Hematopoietic multipotent progenitor cell (in vitro differentiated cells): ENCODE measurements at regions not wholly inside any gene's neighbourhood (a gene's known extent, or its start where the extent isn't known, plus 50 kb on each side); places are given as distances from the start of the nearest gene placed in this dataset.
"Not testable (repeated sequence)": the region's sequence is repeated elsewhere in the genome, so short reads cannot be mapped to it uniquely, and the experiment has no call there.

Source experiments
- DNase-seq, 3 donors: peaks; one replicate each; pipeline ENCODE4 v3.0.0-alpha.2; 2011 to 2015; ENCODE audit warnings: low read depth in 2 of 3, low spot score in 2 of 3

DNA sequence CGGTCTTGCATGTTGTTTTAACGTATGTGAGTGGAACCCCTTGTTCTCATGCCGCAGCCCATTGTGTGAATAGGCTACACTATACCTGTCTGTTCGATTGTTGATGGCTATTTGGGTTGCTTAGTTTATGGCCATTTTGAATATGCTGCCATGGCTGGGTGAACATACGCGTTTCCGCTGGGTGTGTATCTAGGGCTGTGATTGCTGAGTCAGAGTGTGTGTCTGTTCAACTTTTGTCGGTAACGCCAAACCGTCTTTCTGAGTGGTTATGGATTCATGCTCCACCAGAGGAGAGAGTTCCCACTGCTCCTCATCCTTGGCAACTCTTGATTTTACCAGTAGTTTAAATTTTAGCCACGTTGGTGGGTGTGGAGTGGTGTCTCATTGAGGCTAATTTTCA, 77.0 kb downstream of the METRNL start:
- no peak for DNase-seq

DNA sequence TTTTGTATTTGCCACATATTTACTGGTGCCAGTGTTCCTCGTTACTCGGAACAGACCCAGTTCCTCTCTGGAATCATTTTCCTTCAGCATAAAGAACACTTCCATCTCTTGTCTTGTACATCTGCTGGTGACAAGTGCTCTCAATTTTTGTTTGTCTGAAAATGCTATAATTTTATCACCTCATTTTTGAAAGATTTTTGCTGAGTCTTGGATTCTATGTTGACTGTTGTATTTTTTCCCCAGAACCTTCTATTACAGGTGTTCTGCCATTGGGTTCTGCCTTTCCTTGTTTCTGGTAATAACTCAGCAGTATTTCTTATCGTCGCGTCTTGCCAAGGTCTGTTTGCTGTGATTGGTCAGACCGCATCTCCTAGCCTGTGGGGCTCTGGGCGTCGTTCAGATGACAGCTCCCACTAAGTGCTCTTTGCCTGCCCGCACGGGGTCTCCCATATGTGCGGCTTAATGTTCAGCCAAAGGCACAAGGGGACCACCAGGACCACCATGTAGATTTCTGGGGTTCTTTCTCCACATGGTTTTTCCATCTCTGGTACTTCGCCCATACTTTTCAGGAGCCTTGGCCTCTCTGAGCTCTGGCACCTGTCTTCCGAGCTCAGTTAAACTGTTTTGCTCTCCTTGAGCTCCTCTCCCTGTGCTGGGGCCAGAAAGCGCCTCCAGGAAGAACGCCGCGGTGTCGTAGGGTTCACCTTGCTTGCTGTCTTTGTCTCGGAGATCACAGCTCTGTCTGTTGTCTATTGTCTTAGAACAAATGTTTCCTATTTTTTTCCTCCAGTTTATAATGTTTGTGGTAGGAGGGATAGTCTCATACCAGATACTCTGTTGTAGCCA, 80.0 kb downstream of the METRNL start:
- no peak for DNase-seq

DNA sequence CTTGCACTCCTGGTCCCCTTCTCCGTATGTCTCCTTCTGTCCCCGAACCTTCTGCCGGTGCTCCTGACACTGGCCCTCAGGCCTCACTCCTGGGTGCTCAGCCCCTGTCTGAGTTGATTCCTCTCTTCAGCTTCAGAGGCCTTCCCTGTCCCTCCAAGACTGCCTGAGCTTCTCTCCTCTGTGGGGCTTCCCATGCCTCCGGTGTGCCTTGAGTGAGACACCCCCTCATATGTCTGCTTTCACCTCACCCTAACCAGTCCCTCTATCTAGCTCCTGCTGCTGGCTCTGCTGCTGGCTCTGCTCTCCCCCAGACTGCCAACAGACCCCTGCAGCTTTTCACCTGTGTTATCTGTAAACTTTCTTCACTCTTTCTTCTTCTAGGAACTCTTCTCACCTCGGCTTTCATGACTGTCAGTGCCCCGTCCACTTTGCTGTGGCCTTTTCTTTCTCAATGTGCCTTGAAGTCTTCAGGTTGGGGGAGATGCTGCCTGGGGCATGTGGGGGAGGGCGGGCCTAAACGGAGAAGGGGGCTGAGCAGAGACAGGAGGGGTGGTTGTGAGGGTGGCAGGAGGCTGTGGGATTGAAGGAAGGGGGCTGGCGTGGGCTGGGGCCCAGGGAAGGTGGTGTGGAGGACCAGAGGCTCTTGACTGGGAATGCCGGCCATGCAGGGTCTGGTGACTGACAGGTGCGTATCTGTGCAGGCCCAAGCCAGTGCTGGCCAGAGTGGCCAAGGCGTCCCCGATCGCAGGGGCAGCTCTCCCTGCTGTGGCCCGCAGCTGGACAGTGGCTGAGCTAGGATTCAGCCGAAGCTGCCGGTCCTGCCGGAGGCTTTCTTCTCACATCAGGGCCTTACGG, 81.3 kb downstream of the METRNL start:
- no peak for DNase-seq

DNA sequence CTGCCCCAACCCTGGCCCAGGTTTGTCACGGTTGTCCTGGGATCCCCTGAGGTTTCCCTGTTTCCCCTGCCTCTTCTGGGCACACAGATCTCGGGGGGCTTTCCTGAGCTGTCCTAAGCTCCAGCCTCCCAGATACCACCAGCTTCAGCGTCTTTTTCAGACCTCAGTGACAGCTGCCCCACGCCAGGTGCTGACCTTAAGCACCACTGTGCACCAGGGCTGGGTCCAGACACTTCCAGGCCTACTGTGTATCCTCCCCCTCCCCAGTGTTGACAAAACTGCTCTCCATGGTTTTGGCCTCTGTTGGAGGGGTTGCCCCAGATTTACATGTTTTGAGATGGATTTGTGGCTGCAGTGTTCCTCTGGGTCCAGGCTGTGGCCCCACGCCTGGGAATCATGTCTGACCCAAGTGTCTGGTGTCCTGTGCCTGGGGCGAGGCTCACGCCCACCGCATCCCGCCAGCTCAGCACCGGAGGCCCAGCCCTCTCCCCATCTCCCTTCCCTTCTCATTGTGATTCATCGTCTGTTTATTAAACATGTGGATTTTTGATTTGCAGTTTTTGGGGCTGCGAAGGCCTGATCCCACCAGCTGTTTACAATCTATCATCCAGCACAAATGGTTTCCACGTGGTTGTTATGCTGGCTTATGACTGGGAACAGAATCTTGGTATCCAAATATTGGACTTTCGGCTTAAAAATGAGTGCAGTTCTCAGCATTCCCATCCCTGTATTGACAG, 82.1 kb downstream of the METRNL start:
- DNase-seq: no peak

DNA sequence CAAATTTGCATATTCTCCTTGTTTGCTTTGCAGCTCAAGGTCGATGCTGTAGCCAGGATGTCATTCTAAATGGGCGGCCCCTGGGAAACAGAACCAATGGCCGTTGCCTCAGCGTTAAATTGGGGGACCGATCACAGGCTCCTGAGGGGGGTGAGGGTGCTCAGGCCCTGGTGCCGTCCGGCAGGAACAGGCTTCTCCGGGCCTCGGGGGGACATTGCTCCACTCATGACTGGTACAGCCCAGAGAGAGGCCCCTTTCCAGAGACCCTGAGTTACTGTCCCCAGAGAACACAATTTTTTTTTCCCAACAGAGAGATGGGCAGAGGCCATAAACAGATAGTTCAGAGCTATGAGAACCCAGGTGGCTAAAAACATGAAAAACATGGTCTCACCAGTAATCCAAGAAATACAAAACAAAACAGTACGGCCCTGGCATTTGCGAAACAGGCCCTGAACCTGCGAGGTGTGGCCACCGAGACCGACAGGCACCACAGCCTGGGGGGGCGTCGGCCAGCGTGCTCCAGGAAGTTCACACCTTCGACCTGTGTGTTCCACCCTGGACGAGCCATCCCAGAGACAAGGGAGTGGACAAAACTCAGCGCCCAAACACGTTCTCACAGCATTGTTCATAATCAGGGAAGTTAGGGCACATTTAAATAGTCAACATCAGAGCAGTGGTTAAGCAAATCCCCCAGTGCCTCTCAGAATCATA, 82.8 kb downstream of the METRNL start:
- DNase-seq: no peak

DNA sequence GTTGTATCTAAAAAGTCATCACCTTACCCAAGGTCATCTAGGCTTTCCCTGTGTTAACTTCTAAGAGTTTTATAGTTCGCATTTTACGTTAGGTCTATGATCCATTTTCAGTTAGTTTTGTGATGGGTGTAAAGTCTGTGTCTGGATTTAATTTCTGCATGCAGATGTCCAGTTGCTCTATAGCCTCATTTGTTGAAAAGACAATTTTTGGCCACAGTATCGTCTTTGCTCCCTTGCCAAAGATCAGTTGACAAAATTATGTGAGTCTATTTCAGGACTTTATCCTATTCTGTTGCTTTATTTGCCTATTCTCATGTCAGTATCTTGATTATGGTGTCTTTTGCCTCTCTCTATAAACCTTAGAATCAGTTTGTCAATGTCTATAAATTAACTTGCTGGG, 85.1 kb downstream of the METRNL start:
- DNase-seq: no peak

DNA sequence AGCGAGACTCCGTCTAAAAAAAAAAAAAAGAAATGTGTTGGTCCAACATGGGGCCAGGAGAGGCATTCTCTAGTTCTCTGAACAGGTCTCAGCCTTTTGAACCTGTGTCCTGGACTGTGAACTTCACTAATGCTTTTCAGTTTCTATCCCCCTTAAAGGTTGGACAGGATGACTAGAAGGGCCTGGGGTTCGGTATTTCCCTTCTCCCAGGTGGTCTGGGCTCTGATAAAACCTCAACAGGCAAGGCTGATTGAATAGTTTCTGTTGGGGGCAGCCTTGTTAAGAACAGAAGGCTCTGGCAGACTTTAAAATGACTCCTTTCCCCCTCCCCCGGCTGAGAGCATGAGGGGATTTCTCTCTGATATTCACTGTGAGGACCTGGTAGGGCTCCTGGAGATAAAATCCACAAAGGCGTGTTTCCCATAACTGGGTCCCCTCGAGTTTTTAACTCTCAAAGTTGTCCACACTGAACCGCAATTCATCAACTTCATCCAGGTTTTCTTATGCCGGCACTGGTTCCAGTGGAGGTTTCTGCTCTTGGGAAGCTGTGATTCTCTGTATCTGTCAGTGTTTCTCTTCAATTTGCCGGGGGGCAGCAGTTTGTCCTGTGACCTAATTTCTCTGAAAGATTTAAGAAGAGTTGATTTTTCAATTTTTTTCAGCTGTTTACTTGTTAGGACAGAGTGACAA, 91.3 kb downstream of the METRNL start:
- DNase-seq: no peak

DNA sequence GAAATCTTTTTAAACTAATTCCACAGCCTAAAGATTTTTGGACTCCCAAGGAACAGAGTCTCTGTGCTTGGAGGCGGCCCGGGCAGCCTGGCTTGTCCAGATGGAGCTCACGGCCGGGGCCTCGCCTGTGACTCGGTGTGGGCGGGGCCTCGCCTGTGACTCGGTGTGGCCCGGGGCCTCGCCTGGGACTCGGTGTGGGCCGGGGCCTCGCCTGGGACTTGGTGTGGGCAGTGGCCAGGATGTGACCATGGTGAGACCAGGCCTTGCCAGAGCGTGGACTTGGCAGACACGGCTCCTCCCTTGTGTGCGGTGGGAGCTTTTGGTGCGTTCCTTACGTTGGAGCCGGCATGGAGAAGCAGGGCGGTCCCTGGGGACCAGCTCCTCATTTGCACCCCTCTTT, 92.3 kb downstream of the METRNL start:
- no peak for DNase-seq

DNA sequence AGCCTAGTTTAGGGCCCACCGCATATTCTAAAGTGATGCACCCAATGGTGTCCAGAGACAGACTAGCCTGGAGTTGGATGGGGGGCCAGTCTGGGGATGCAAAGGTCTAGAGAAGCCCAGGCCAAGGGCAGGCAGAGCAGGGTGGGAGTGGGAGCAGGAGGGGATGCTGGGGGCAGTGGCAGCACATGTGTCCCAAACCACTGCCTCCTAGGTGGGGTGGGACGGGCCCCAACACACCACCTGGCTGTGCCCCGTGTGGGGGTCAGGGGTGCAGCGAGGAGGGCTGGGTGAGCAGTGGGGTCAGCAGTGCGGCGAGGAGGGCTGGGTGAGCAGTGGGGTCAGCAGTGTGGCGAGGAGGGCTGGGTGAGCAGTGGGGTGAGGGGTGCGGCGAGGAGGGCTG, 92.7 kb downstream of the METRNL start:
- DNase-seq: not testable (repeated sequence)

DNA sequence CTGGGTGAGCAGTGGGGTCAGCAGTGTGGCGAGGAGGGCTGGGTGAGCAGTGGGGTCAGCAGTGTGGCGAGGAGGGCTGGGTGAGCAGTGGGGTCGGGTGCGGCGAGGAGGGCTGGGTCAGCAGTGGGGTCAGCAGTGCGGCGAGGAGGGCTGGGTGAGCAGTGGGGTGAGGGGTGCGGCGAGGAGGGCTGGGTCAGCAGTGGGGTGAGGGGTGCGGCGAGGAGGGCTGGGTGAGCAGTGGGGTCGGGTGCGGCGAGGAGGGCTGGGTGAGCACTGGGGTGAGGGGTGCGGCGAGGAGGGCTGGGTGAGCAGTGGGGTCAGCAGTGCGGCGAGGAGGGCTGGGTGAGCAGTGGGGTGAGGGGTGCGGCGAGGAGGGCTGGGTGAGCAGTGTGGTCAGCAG, 93.2 kb downstream of the METRNL start:
- DNase-seq: not testable (repeated sequence)

DNA sequence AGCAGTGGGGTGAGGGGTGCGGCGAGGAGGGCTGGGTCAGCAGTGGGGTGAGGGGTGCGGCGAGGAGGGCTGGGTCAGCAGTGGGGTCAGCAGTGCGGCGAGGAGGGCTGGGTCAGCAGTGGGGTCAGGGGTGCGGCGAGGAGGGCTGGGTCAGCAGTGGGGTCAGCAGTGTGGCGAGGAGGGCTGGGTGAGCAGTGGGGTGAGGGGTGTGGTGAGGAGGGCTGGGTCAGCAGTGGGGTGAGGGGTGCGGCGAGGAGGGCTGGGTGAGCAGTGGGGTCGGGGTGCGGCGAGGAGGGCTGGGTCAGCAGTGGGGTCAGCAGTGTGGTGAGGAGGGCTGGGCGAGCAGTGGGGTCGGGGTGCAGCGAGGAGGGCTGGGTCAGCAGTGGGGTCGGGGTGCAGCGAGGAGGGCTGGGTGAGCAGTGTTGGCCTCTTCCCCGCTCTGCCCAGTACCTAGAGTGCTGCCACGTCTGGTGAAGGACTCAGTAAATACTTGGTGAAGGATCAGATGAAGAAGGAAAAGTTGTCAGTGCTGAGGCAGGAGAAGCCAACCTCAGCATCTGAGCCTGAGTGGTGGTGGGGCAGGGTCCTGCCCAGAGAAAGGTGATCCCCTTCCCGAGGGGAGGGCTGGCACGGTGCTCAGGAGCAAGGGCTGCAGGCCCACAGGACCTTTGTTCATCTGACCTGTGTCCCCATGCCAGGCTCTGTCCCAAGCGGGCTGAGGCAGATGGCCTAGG, 93.9 kb downstream of the METRNL start:
- DNase-seq: not testable (repeated sequence)

DNA sequence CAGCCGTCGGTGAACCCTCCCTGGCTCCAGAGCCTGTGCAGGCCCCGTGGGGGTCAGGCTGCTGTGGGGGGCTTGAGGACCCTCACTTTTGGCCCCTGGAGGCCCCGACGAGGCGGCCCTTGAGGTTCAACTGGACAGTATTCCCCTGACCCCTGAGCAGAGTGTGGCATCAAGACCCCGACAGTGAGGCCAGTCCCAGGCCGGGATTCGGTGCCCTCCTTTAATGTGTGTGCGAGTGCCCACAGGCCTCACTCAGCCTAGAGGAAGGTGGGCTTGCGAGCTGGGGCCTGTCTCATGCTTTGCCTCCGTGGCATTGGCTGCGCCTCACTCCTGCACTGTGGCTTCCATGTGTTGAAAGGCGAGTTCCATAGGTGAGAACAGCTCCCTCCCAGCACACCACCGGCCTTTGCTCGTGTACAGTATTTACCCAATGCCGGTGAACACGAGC, 94.5 kb downstream of the METRNL start:
- DNase-seq: no peak

DNA sequence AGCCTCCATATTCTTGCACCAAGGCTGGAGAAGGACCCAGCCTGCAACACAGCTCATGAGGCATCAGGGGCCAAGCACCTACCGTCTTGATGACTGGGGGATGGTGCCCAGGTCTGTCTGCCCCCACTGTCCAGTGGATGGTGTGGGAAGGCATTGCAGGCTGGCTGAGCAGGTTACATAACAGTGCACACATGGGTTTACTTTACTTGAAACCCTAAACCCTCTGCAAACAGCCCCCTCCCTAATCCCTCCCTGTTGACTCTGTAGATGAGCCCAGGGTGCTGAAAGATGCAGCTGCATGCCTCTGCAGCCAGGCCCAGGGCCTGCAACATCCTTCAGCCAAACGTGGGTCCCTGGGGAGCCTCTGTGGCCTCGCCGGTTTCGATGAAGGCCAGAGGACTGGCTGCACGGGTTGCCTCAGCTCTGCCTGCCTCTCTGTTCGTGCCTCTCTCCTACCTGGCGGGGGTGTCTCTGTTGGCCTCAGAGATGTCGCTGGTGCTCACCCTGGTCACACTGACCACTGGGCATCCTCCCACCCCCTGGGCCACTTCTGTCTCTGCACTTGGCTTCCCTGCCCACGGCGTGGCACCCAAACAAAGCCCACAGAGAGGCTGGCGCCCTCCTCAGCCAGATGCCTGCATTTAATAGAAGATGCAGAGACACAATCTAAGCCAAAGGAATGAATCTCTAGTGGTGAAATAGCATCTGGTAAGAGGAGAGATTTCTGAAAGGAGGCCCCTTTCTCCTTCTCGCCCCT, 95.1 kb downstream of the METRNL start:
- DNase-seq: no peak

DNA sequence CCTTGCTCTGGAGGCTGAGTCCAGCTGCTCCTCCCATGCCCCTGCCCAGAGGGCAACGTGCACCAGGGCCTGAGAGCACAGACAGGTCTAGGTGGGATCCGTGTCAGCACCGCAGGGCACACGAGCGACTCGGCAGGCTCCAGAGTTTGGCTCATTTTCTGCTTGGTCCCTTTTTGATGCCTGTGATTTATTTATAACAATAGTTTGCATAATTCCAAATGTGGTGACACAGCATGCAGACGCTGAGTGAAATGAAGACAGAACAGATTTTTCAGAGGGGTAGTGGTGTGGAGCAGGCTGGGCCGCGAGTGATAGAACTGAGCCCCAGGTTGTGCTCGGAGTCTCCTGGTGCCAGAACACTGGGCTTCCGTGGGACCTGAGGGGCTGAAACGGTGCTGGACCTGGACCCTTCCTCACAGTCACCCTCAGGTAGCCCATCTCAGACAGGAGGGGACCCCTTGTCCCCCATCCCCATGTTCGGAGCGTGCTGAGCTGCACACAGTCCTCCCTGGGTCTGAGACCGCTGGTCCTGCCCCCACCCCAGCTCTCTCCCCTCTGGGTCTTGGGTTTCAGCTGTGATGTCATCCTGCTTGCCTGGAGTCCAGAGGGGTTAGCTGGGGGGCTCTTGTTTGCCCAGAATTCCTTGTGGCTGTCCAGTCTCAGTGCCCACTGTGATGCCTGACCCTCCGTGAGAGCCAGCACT, 95.9 kb downstream of the METRNL start:
- no peak for DNase-seq

DNA sequence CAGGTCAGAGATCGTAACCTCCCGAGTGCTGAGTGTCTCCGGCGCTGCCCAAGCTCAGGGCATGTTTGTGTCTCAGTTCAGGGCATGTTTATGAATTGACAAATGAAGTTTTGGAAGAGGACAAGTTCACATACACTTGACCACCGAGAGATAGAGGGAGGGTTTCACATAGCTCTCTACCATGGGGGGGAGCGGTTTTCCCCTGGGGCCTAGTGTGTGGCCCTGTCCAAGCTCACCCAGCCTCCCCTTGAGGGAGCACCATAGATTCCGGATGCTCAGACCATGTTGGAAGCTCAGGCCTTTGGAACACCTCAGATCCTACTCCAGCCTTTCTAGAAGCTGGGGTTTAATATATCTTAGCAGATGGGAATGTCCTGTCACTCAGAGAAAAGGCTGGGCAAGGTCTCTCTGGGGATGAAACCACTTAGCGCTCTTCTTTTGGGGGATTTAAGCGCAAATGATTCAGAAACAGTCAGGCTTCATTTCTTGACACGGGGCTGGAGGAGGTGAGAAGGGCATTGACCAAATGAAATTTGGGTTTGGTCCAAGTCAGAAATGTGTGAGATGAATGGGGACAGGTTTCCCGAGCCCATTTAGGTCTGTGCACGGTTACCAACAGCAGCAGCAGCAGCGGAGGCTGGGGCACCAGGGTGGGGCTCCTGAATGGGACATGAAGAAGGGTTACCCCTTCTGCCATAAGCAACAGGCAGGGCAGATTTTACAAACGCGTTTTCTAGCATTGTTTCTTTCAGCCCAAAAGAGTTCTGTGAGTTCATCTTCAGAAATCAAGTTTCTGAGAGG, 96.6 kb downstream of the METRNL start:
- no peak for DNase-seq

DNA sequence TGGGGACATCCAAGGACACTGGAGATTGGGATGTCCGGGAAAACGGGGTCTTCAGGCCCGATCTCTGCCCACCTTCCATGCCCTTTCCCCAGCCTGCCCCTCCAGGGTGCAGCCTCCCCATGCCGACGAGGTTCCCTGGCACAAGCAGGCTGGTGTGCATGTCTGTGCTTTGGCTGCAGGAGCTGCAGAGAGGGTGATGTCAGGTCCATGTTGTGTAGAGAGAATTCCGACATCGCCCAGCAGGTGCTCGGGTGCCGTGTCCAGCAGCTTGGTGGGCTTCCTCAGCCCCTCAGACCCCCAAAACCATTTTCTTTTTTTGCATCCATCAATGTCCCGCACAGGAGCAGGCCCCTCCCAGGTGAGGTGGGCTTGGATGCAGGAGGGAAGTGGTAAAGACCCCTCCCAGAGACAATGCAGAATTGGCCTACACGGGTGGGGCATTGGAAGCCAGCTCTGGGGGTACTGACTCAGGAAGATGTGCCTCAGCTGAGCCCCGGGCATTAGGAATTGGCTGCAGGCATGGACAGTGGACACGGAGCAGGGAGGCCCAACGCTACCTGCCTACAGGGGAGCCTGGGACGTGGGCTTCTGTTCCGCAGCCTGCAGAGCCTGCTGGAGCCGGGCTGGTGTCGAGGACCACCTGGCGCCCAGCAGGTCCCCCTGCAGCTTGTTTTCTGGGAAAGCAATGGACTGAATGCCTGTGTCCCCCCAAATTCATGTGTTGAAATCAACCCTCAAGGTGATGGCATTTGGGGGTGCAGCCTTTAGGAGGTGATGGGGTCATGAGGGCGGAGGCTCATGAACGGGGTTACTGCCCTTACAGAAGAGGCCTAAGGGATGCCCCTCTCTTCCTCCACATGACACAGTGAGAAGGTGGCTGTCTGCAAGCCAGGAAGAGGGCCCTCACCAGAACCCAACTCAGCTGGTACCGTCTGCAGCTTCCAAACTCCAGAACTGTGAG, 97.5 kb downstream of the METRNL start:
- no peak for DNase-seq
